ENCODE measurements at regions not wholly inside any gene's neighbourhood (a gene's known extent, or its start where the extent isn't known, plus 50 kb on each side); places are given as distances from the start of the nearest gene placed in this dataset.

DNA sequence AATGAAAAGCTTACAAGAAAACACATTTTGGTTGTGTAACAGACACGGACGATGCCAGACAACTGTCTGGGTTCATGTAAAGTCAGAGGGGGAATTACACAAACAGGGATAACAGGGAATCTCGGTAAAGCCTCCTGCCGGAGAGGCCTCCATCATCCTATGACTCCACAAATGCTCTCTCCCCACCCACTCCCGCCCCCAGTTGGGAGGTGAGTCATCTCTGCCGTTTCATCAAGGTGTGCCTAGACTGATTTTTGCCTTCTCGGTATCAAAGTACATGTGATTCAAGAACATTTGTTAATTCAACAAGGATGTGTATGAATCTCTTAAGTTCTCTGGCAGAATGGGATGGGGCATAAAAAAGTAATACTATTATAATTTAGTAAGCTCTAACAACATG is 304.9 kb upstream of the PRDM1 start:
- TF ChIP-seq, protein P1, sequence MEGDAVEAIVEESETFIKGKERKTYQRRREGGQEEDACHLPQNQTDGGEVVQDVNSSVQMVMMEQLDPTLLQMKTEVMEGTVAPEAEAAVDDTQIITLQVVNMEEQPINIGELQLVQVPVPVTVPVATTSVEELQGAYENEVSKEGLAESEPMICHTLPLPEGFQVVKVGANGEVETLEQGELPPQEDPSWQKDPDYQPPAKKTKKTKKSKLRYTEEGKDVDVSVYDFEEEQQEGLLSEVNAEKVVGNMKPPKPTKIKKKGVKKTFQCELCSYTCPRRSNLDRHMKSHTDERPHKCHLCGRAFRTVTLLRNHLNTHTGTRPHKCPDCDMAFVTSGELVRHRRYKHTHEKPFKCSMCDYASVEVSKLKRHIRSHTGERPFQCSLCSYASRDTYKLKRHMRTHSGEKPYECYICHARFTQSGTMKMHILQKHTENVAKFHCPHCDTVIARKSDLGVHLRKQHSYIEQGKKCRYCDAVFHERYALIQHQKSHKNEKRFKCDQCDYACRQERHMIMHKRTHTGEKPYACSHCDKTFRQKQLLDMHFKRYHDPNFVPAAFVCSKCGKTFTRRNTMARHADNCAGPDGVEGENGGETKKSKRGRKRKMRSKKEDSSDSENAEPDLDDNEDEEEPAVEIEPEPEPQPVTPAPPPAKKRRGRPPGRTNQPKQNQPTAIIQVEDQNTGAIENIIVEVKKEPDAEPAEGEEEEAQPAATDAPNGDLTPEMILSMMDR (IDR thresholded peaks at IDR 0.05): no peak
- TF ChIP-seq EZH2 (IDR thresholded peaks at IDR 0.05; ENCODE audit: borderline replicate concordance, insufficient read depth, low read depth, low read length, poor library complexity, severe bottlenecking): no peak
